ENCODE measurements at regions not wholly inside any gene's neighbourhood (a gene's known extent, or its start where the extent isn't known, plus 50 kb on each side); places are given as distances from the start of the nearest gene placed in this dataset.

DNA sequence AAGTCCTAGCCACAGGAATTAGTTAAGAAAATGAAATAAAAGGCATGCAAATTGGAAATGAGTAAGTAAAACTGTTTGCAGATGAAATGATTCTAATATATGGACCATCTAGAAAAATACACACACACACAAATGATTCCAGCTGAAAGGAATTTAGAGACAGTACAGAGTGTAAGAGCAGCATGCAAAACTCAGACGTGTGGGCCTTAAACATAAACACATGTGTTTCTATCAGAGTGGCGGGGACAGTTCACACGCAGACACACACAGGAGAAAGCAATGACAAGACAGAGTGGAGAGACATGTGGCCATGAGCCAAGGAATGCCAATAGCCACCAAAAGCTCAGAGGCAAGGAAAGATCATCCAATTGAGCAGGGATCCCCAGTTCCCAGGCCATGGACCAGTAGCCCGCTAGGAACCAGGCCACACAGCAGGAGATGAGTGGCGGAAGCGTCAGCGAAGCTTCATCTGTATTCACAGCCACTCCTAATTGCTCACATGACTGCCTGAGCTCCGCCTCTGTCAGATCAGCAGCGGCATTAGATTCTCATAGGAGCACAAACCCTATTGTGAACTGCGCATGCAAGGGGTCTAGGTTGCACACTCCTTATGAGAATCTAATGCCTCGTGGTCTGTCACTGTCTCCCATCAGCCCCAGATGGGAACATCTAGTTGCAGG lies 155.4 kb downstream of the ARL4C start:
- H2AFZ ChIP-seq (ENCODE audit: low read length) = no peak overlapping the region
- no peak for ATAC-seq

More for the DNA sequence above, 155.4 kb downstream of the ARL4C start:
- FAIRE-seq = no peak
- TF ChIP-seq AGO1 (IDR thresholded peaks at IDR 0.05; ENCODE audit: low read depth, low read length, poor library complexity, severe bottlenecking) = no peak
- no peak for TF ChIP-seq RNF2 (conservative IDR thresholded peaks at IDR 0.05; ENCODE audit: low read depth)
- TF ChIP-seq WIZ (CRISPR knock-in tag; IDR thresholded peaks at IDR 0.05) = no peak
- no peak for TF ChIP-seq ZNF503 (CRISPR knock-in tag; IDR thresholded peaks at IDR 0.05)
- TF ChIP-seq ZNF615 (CRISPR knock-in tag; IDR thresholded peaks at IDR 0.05; ENCODE audit: borderline replicate concordance) = no peak
- TF ChIP-seq ZIK1 (CRISPR knock-in tag; IDR thresholded peaks at IDR 0.05; ENCODE audit: borderline replicate concordance, low read depth) = no peak
- no peak for TF ChIP-seq NFE2 (CRISPR knock-in tag; IDR thresholded peaks at IDR 0.05)
- TF ChIP-seq SMARCE1 (IDR thresholded peaks at IDR 0.05; ENCODE audit: borderline replicate concordance) = no peak
- no peak for TF ChIP-seq NCOR1 (IDR thresholded peaks at IDR 0.05; ENCODE audit: borderline replicate concordance, low read length)
- TF ChIP-seq ZSCAN25 (CRISPR knock-in tag; IDR thresholded peaks at IDR 0.05) = no peak
- TF ChIP-seq DPF2 (CRISPR knock-in tag; IDR thresholded peaks at IDR 0.05; ENCODE audit: borderline replicate concordance, low read depth) = no peak
- TF ChIP-seq SMC3 (IDR thresholded peaks at IDR 0.05; ENCODE audit: low read length) = no peak
- TF ChIP-seq GABPA (IDR thresholded peaks at IDR 0.05; ENCODE audit: low read depth, low read length) = no peak
- no peak for TF ChIP-seq GABPA (CRISPR knock-in tag; IDR thresholded peaks at IDR 0.05; ENCODE audit: low read depth)
- Histone ChIP-seq H3K4me2 (ENCODE audit: low read depth, low read length) (no peak overlapping the region), H3K36me3 (replicated peaks in 1 of 2; ENCODE audit: control insufficient read depth in 1 of 2, insufficient read depth in 2 of 2, low read length in 2 of 2) (no peaks in the 10 kb centered on the region), H3K4me3 (replicated peaks in 1 of 3; ENCODE audit: insufficient read depth in 1 of 3, low read depth in 2 of 3, low read length in 3 of 3) (no peak overlapping the region), H3K27me3 (ENCODE audit: control insufficient read depth in 1 of 2, insufficient read depth in 2 of 2, low read length in 2 of 2) (0 out of 5 replicates have a peak, but pooled peaks cover 0 to 2% of the 10 kb centered on the region in 2 experiments), H3K4me1 (ENCODE audit: insufficient read depth, low read length) (no peaks in the 10 kb centered on the region), H3K27ac (ENCODE audit: extremely low read length, insufficient read depth, low read length) (no peak overlapping the region), H3K79me2 (ENCODE audit: insufficient read depth, low read length) (no peaks in the 10 kb centered on the region), H3K9ac (ENCODE audit: insufficient read depth, low read depth, low read length) (no peak overlapping the region), H3K9me3 (ENCODE audit: low read length) (no peaks in the 10 kb centered on the region), H4K20me1 (ENCODE audit: insufficient read depth, low read length) (no peaks in the 10 kb centered on the region)
- intact Hi-C loops (cut with micrococcal nuclease; ENCODE audit: unreplicated experiment) (no loop called here), in situ Hi-C loops (cut with HindIII; ENCODE audit: extremely low pct_ligation_motif_present, low pct_unique_long_range_greater_than_20kb) (no loop called here)
- no TSS peak for BruUV-seq (replicated peaks)
- ChIA-PET CTCF (ENCODE audit: low intra/inter-chr PET ratio, low total read pairs) (no interaction called here), POLR2A (no interaction called here)
- WGBS (ENCODE audit: low lambda C conversion rate) = 61% methylated on average over 11 of the region's 11 CpGs
- no peak for DNase-seq (ENCODE audit: low spot score)

Data from HepG2 (cell line).